Transverse colon (tissue), 3 donors: ENCODE measurements at regions not wholly inside any gene's neighbourhood (a gene's known extent, or its start where the extent isn't known, plus 50 kb on each side); places are given as distances from the start of the nearest gene placed in this dataset.

Source experiments
- CTCF ChIP-seq, 5 experiments: fragments of 200-600 bp in 3 of 5; fragments of 450-650 bp in 2 of 5; sonication (generic) in 3 of 5; IDR thresholded peaks; 1 replicate in 2 of 5; 2 replicates in 3 of 5; pipeline ENCODE4 v1.5.1; 2016 to 2017; ENCODE audit warnings: antibody characterized with exemption in 5 of 5, inconsistent platforms in 3 of 5, mild to moderate bottlenecking in 2 of 5, moderate library complexity in 1 of 5
- EP300 ChIP-seq: sonication (generic); formaldehyde crosslinking; IDR thresholded peaks from one replicate; pipeline ENCODE4 v1.6.1; 2017; ENCODE audit warnings: antibody characterized with exemption, low read depth
- POLR2A ChIP-seq: fragments of 450-650 bp; IDR thresholded peaks from one replicate; pipeline ENCODE4 v1.6.1; 2016; ENCODE audit warnings: antibody characterized with exemption, mild to moderate bottlenecking, moderate library complexity

- TF ChIP-seq CTCF (IDR thresholded peaks at IDR 0.05) (no peak), EP300 (no peak), POLR2A (no peak)
Measured at GRCh38 chr10:129106314-129106713, 360.7 kb upstream of the MGMT start.
